ENCODE measurements at regions not wholly inside any gene's neighbourhood (a gene's known extent, or its start where the extent isn't known, plus 50 kb on each side); places are given as distances from the start of the nearest gene placed in this dataset.

DNA sequence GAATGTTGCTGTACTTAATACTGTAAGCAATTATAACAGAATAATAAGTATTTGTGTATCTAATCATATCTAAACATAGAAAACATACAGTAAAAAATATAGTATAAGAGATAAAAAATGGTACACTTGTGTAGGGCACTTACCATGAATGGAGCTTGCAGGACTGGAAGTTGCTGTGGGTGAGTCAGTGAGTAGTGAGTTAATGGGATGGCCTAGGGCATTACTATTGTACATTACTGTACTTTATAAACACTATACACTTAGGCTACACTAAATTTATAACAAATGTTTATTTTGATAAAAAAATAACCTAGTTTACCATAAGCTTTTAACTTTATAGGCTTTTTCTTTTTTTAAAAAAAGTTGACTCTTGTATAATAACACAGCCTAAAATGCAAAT lies 1071.2 kb upstream of the SEL1L start:
- TF ChIP-seq, protein P1, sequence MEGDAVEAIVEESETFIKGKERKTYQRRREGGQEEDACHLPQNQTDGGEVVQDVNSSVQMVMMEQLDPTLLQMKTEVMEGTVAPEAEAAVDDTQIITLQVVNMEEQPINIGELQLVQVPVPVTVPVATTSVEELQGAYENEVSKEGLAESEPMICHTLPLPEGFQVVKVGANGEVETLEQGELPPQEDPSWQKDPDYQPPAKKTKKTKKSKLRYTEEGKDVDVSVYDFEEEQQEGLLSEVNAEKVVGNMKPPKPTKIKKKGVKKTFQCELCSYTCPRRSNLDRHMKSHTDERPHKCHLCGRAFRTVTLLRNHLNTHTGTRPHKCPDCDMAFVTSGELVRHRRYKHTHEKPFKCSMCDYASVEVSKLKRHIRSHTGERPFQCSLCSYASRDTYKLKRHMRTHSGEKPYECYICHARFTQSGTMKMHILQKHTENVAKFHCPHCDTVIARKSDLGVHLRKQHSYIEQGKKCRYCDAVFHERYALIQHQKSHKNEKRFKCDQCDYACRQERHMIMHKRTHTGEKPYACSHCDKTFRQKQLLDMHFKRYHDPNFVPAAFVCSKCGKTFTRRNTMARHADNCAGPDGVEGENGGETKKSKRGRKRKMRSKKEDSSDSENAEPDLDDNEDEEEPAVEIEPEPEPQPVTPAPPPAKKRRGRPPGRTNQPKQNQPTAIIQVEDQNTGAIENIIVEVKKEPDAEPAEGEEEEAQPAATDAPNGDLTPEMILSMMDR (IDR thresholded peaks at IDR 0.05), result no peak
- TF ChIP-seq ZFX (IDR thresholded peaks at IDR 0.05; ENCODE audit: borderline replicate concordance), result no peak

Data from 22Rv1 (cell line).